SU-DHL-6 (cell line): ENCODE measurements at regions not wholly inside any gene's neighbourhood (a gene's known extent, or its start where the extent isn't known, plus 50 kb on each side); places are given as distances from the start of the nearest gene placed in this dataset.
"Not testable (repeated sequence)": the region's sequence is repeated elsewhere in the genome, so short reads cannot be mapped to it uniquely, and the experiment has no call there.

Experiments used
- H2AFZ ChIP-seq: fragments of 200-600 bp; sonication (generic); 2 replicates; pipeline ENCODE4 v1.6.1; 2014; ENCODE audit warnings: low read depth, mild to moderate bottlenecking, moderate library complexity, mixed read lengths, antibody characterized with exemption, low read length; ENCODE audit not compliant: severe bottlenecking
- H3F3A ChIP-seq: fragments of 200-600 bp; shearing (Covaris generic); 2 replicates; pipeline ENCODE4 v1.6.0; 2016; ENCODE audit warnings: antibody characterized with exemption, mild to moderate bottlenecking; ENCODE audit not compliant: insufficient read depth
- H3K27ac ChIP-seq: fragments of 200-600 bp; sonication (generic); 2 replicates; pipeline ENCODE4 v1.5.1; 2016; ENCODE audit warnings: low read depth, mild to moderate bottlenecking, low read length, moderate library complexity, mixed read lengths
- H3K27me3 ChIP-seq: fragments of 200-600 bp; sonication (generic), shearing (Covaris generic); 2 replicates; pipeline ENCODE4 v1.6.0; 2014; ENCODE audit warnings: mild to moderate bottlenecking, low read length
- H3K36me3 ChIP-seq: fragments of 200-600 bp; sonication (generic); 2 replicates; pipeline ENCODE4 v1.6.1; 2014; ENCODE audit warnings: mild to moderate bottlenecking, low read length, mixed read lengths
- H3K4me2 ChIP-seq: fragments of 300-600, 200-600 bp; shearing (Covaris generic), sonication (generic); 2 replicates; pipeline ENCODE4 v1.6.0; 2014; ENCODE audit warnings: low read length, low read depth, mild to moderate bottlenecking; ENCODE audit not compliant: poor library complexity, severe bottlenecking
- H3K4me3 ChIP-seq: fragments of 200-600 bp; sonication (generic); 2 replicates; pipeline ENCODE4 v1.5.1; 2014; ENCODE audit warnings: antibody characterized with exemption, low read length, mild to moderate bottlenecking, mixed read lengths; ENCODE audit not compliant: insufficient read depth, poor library complexity, severe bottlenecking
- H3K79me2 ChIP-seq: fragments of 200-600 bp; sonication (generic); 2 replicates; pipeline ENCODE4 v1.6.1; 2014; ENCODE audit warnings: mild to moderate bottlenecking, low read length, moderate library complexity; ENCODE audit not compliant: insufficient read depth
- H3K9ac ChIP-seq: fragments of 200-600 bp; sonication (generic); 2 replicates; pipeline ENCODE4 v1.7.0; 2014; ENCODE audit warnings: mild to moderate bottlenecking, low read length
- H3K9me2 ChIP-seq: fragments of 200-600 bp; sonication (generic); replicated peaks from 2 replicates; pipeline ENCODE4 v1.6.1; 2014; ENCODE audit warnings: low read length; ENCODE audit not compliant: insufficient read depth
- H3K9me3 ChIP-seq: fragments of 200-600 bp; sonication (generic); 2 replicates; pipeline ENCODE4 v1.6.1; 2014; ENCODE audit warnings: low read length, mixed read lengths; ENCODE audit not compliant: insufficient read depth
- H4K20me1 ChIP-seq: fragments of 200-600 bp; sonication (generic); 2 replicates; pipeline ENCODE4 v1.6.1; 2014; ENCODE audit warnings: low read depth, mild to moderate bottlenecking, antibody characterized with exemption, low read length, moderate library complexity, mixed read lengths
- EZH2phosphoT487 ChIP-seq: fragments of 200-600 bp; sonication (generic), shearing (Covaris generic); conservative IDR thresholded peaks from 2 replicates; pipeline ENCODE4 v1.6.1; 2018; ENCODE audit warnings: mild to moderate bottlenecking, antibody characterized with exemption, low read length, moderate library complexity, mixed read lengths
- TF ChIP-seq, protein P1 (sequence below): fragments of 200-600 bp; sonication (generic); IDR thresholded peaks from one replicate; pipeline ENCODE4 v1.5.1; 2017; ENCODE audit warnings: antibody characterized with exemption, mild to moderate bottlenecking, low read length, moderate library complexity; ENCODE audit not compliant: insufficient read depth, poor library complexity, severe bottlenecking

DNA sequence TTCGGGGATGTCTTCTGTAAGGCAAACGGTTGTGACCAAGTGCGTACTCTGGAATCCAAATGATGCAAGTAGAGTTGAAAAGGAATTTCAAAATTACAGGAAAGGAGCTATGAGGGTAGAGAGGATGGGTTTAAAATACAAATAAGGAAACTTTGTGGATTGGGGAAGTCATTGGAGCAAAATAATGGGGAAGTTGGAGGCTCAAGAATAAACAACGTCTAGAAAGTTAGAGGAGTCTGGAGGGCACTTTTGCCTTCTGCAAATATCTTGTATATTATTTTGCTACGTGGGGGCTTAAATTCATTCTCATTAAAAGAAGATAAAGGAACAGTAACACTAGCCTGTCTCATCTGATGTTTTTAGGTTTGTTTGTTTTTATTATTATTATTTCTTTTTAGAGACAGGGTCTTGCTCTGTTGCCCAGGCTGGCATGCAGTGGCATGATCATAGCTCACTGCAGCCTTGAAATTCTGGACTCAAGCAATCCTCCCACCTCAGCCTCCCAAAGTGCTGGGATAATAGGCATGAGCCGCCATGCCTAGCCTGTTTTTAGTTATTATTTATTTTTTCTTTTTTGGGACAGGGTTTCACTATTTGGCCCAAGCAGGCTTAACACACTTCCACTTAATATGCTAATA is 55.0 kb upstream of the TNFAIP3 start:
- Histone ChIP-seq H3K9me2 (no peaks in the 10 kb centered on the region), H3F3A (no peaks in the 10 kb centered on the region), H3K27me3 (no peaks in the 10 kb centered on the region), H2AFZ (peak overlapping the region; percentile 92), H3K36me3 (no peaks in the 10 kb centered on the region), H3K9me3 (no peaks in the 10 kb centered on the region), H3K4me3 (peak overlapping the region; percentile 20), H3K4me2 (peak overlapping the region; percentile 59), H3K9ac (peak overlapping the region; percentile 34; the same call in 1 of the 2 replicates), H3K79me2 (no peaks in the 10 kb centered on the region), H3K27ac (no peak overlapping the region), H4K20me1 (no peaks in the 10 kb centered on the region)
- TF ChIP-seq, protein P1, sequence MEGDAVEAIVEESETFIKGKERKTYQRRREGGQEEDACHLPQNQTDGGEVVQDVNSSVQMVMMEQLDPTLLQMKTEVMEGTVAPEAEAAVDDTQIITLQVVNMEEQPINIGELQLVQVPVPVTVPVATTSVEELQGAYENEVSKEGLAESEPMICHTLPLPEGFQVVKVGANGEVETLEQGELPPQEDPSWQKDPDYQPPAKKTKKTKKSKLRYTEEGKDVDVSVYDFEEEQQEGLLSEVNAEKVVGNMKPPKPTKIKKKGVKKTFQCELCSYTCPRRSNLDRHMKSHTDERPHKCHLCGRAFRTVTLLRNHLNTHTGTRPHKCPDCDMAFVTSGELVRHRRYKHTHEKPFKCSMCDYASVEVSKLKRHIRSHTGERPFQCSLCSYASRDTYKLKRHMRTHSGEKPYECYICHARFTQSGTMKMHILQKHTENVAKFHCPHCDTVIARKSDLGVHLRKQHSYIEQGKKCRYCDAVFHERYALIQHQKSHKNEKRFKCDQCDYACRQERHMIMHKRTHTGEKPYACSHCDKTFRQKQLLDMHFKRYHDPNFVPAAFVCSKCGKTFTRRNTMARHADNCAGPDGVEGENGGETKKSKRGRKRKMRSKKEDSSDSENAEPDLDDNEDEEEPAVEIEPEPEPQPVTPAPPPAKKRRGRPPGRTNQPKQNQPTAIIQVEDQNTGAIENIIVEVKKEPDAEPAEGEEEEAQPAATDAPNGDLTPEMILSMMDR: no peak
- TF ChIP-seq EZH2phosphoT487: no peak

DNA sequence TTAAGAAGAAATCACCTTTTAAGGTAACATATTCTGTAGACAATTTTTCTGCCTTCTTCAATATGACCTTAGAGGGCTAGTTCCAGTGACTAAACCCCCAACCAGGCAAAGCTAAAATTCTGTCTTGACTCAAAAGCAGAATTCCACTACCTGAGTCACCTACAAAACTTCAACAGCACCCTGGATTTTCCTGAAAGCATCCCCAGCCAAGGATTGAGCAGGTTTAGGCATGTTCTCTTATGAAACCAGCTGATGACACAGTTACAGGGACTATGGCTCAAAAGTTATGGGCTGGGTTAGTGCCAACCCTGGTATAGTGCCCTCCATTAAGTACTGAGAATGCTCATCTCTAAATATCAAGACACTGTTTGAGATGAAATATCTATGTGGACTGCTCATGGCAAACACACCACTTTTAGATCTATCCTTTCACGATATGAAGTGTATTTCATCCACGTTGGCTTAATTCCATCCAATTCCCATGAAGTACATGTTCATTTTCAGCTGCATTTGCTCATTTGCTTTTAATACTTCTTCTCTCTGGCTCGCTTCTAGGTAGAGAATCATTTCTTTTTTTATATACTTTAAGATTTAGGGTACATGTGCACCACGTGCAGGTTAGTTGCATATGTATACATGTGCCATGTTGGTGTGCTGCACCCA is 53.6 kb upstream of the TNFAIP3 start:
- Histone ChIP-seq H3F3A (no peaks in the 10 kb centered on the region), H3K9me2 (no peaks in the 10 kb centered on the region), H3K4me3 (no peak overlapping the region), H3K27ac (no peak overlapping the region), H3K9me3 (no peaks in the 10 kb centered on the region), H3K36me3 (no peaks in the 10 kb centered on the region), H2AFZ (no peak overlapping the region), H3K9ac (no peak overlapping the region), H3K27me3 (no peaks in the 10 kb centered on the region), H3K79me2 (no peaks in the 10 kb centered on the region), H3K4me2 (no peak overlapping the region), H4K20me1 (no peaks in the 10 kb centered on the region)
- TF ChIP-seq EZH2phosphoT487: no peak
- TF ChIP-seq, protein P1: no peak

DNA sequence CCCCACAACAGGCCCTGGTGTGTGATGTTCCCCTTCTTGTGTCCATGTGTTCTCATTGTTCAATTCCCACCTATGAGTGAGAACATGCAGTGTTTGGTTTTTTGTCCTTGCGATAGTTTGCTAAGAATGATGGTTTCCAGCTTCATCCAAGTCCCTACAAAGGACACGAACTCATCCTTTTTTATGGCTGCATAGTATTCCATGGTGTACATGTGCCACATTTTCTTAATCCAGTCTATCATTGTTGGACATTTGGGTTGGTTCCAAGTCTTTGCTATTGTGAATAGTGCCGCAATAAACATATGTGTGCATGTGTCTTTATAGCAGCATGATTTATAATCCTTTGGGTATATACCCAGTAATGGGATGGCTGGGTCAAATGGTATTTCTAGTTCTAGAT is 53.0 kb upstream of the TNFAIP3 start:
- not testable (repeated sequence) for H3K27me3 ChIP-seq, H3K4me2 ChIP-seq, H2AFZ ChIP-seq, H3F3A ChIP-seq, H3K79me2 ChIP-seq, H4K20me1 ChIP-seq, H3K9ac ChIP-seq, H3K27ac ChIP-seq, H3K4me3 ChIP-seq, H3K9me3 ChIP-seq, H3K36me3 ChIP-seq, H3K9me2 ChIP-seq

DNA sequence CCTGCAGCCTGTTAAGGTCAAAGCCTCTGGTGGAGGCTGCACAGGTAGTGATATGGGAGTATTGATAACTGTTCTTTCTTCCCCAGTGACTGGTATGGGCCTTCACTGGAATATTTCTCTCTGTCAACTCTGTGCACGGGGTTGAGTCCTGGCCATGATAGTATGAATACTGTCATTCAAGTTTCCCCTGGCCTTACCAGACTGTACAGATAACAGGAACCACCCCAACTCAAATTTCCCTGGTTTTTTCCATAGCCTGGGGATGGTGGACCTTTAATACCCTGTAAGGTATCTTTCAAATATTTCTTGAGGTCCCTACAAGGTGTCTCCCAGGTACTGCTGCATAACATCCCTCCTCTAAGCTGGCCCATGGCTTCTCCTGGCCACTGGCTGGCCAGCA is 51.4 kb upstream of the TNFAIP3 start:
- no peak overlapping the region for H3K9ac ChIP-seq
- H4K20me1 ChIP-seq: no peaks in the 10 kb centered on the region
- no peak overlapping the region for H3K4me3 ChIP-seq
- H3K9me3 ChIP-seq: no peaks in the 10 kb centered on the region
- H3F3A ChIP-seq: no peaks in the 10 kb centered on the region
- H3K27me3 ChIP-seq: no peaks in the 10 kb centered on the region
- H3K4me2 ChIP-seq: no peak overlapping the region
- no peaks in the 10 kb centered on the region for H3K36me3 ChIP-seq
- TF ChIP-seq, protein P1: no peak
- TF ChIP-seq EZH2phosphoT487: no peak
- no peaks in the 10 kb centered on the region for H3K79me2 ChIP-seq
- no peak overlapping the region for H3K27ac ChIP-seq
- no peak overlapping the region for H2AFZ ChIP-seq
- no peaks in the 10 kb centered on the region for H3K9me2 ChIP-seq
